ENCODE measurements at regions not wholly inside any gene's neighbourhood (a gene's known extent, or its start where the extent isn't known, plus 50 kb on each side); places are given as distances from the start of the nearest gene placed in this dataset.

- TF ChIP-seq, protein P1, sequence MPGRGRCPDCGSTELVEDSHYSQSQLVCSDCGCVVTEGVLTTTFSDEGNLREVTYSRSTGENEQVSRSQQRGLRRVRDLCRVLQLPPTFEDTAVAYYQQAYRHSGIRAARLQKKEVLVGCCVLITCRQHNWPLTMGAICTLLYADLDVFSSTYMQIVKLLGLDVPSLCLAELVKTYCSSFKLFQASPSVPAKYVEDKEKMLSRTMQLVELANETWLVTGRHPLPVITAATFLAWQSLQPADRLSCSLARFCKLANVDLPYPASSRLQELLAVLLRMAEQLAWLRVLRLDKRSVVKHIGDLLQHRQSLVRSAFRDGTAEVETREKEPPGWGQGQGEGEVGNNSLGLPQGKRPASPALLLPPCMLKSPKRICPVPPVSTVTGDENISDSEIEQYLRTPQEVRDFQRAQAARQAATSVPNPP (IDR thresholded peaks at IDR 0.05; ENCODE audit: borderline replicate concordance, insufficient read depth, insufficient read length), result no peak
- no peak for TF ChIP-seq ZNF75A (CRISPR knock-in tag; IDR thresholded peaks at IDR 0.05)
- TF ChIP-seq ZBTB5 (IDR thresholded peaks at IDR 0.05), result no peak
Measured at GRCh38 chr17:73956169-73956568, 247.3 kb upstream of the RPL38 start (continued).

DNA sequence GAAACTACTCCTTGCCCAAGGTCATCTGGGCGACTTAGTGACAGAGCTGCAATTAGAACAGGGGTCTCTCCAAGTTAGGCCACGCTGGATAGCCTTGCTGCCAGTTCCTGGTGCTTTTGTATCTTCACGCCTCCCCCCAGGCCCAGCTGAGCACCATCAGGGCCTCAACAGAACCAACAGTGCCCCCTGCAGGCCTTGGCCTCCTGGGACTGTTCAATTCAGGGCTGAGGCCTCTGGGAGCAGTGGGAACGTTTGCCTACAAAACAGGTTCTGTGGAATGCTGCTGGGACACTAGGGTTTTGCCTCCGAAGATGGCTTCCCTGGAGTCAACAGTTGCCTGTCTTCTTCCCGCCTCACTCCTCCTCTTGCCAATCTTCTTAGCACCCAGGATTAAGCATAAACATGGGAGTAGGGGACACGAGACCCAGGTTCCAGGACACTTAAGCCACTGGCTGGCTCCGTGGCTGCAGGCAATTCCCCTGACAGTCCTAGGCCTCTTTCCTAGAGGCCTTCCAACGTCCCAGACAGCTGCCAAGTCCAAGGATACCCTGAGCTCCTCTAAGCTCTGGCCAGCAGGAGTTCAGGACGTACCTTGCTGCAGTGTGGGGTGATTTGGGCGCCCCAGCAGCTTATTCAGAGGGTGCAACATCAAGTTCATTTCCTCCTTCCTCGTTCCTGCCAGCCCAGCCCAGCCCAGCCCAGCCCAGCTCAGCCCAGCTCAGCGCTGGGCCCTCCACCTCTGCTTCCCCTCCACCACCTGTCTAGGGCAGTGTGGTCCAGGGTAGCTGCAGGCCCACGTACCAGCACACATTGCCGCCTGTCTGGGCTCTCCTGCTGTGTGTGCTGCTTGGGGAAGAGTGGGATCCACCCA is 246.6 kb upstream of the RPL38 start:
- Histone ChIP-seq H3K27ac (ENCODE audit: extremely low read depth, low read depth, low read length) (no peak overlapping the region), H4K20me1 (replicated peaks; ENCODE audit: control insufficient read depth, insufficient read depth, low read length) (no peaks in the 10 kb centered on the region), H3K27me3 (ENCODE audit: control insufficient read depth in 2 of 2, insufficient read depth in 2 of 2, low read length in 2 of 2) (peaks cover 0 to 6% of the 10 kb centered on the region in 2 experiments; a peak in 2 of 5 replicates), H3K79me2 (ENCODE audit: control insufficient read depth, insufficient read depth, low read length) (no peaks in the 10 kb centered on the region), H3K9me3 (replicated peaks; ENCODE audit: control insufficient read depth, insufficient read depth, low read depth, low read length) (no peaks in the 10 kb centered on the region), H3K4me1 (replicated peaks in 1 of 2; ENCODE audit: control insufficient read depth in 2 of 2, insufficient read depth in 2 of 2, low read length in 2 of 2) (peaks cover 0 to 11% of the 10 kb centered on the region in 2 experiments; a peak in 1 of 5 replicates), H3K36me3 (ENCODE audit: control insufficient read depth, insufficient read depth, low read length) (no peaks in the 10 kb centered on the region), H3K4me3 (no peak overlapping the region), H2AFZ (ENCODE audit: low read depth, low read length) (no peak overlapping the region), H3K4me2 (ENCODE audit: insufficient read depth, low read length) (no peak overlapping the region), H3K9ac (ENCODE audit: insufficient read depth in 1 of 2, low read depth in 2 of 2, low read length in 2 of 2) (no peak overlapping the region), H3K9me1 (ENCODE audit: control insufficient read depth, insufficient read depth, low read length) (peaks cover 5% of the 10 kb centered on the region)
- CTCF ChIA-PET (ENCODE audit: low intra/inter-chr PET ratio), result interaction anchor here (0.6 kb wide), 1 partner anchor 766 kb away, joined by 3 read pairs; no protein-coding TSS in a partner anchor
- in situ Hi-C loops (cut with MboI) (no loop called here), intact Hi-C loops (cut with micrococcal nuclease) (loop anchor here (2.0 to 10.0 kb wide), 2 partner anchors 302 to 528 kb away; no protein-coding TSS in a partner anchor)
- ATAC-seq, result peak; percentile 94
- POLR2A ChIA-PET, result no interaction called here
- WGBS (ENCODE audit: insufficient coverage, low coverage, missing lambda C conversion rate), result 0% methylated on average over 11 of the region's 15 CpGs
- DNase-seq (ENCODE audit: extremely low read depth in 1 of 4, low spot score in 3 of 4), result peak; percentile 64 to 75 (median 66)
- FAIRE-seq, result no peak
- no TSS peak for BruUV-seq (replicated peaks)
- TF ChIP-seq NR2F6 (CRISPR knock-in tag; IDR thresholded peaks at IDR 0.05), result no peak
- TF ChIP-seq, protein P2, sequence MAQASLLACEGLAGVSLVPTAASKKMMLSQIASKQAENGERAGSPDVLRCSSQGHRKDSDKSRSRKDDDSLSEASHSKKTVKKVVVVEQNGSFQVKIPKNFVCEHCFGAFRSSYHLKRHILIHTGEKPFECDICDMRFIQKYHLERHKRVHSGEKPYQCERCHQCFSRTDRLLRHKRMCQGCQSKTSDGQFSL (CRISPR knock-in tag; IDR thresholded peaks at IDR 0.05), result 0 out of 2 replicates have a peak, but pooled peaks have one; percentile 43
- TF ChIP-seq, protein P2 (tag; IDR thresholded peaks at IDR 0.05), result no peak
